A549 (cell line): ENCODE measurements at regions not wholly inside any gene's neighbourhood (a gene's known extent, or its start where the extent isn't known, plus 50 kb on each side); places are given as distances from the start of the nearest gene placed in this dataset.

ENCODE experiments used
- ATAC-seq, 2 experiments: fragments of 200-7000 bp in 1 of 2; fragments of >200 bp in 1 of 2; cut with Nextera tagmentation in 1 of 2; cut with Tn5 transposase in 1 of 2; 3 replicates each; pipeline versions ENCODE4 v1.8.0 to v1.9.1; 2018 to 2020; ENCODE audit warnings: mild to moderate bottlenecking in 1 of 2, moderate library complexity in 1 of 2
- CTCF ChIA-PET: fragments of 300-600 bp; sonication (Branson Sonifier 250); formaldehyde crosslinking; extraction: SDS; loops from one replicate; lab custom pipeline; 2021; ENCODE audit warnings: antibody characterized with exemption, inconsistent platforms; lab: Yijun Ruan, JAX
- POLR2A ChIA-PET: fragments of 350-600 bp; formaldehyde crosslinking; extraction: SDS; loops from one replicate; lab custom pipeline; 2021; ENCODE audit warnings: antibody characterized with exemption, inconsistent platforms; lab: Yijun Ruan, JAX
- DNase-seq, 2 experiments: peaks; one replicate each; pipeline versions ENCODE4 v3.0.0 to v3.0.0-alpha.2; 2011 to 2016; ENCODE audit warnings: low read depth in 1 of 2, low spot score in 1 of 2
- FAIRE-seq: peaks from 2 replicates; lab custom pipeline; 2011; peaks lifted over from hg19 to GRCh38; lab: Jason Lieb, UNC
- H3K27ac ChIP-seq, 2 experiments: fragments of >200 bp; sonication (Bioruptor Twin); formaldehyde crosslinking; 3 replicates each; pipeline ENCODE4 v1.5.1; 2016 to 2017
- H3K4me1 ChIP-seq: fragments of >200 bp; sonication (Bioruptor Twin); formaldehyde crosslinking; 3 replicates; pipeline ENCODE4 v1.6.1; 2016
- H3K4me2 ChIP-seq: fragments of >200 bp; sonication (Bioruptor Twin); formaldehyde crosslinking; 3 replicates; pipeline ENCODE4 v1.6.1; 2016
- H3K4me3 ChIP-seq: fragments of >200 bp; sonication (Bioruptor Twin); formaldehyde crosslinking; 3 replicates; pipeline ENCODE4 v1.5.1; 2016
- H3K9me3 ChIP-seq: fragments of >200 bp; sonication (Bioruptor Twin); formaldehyde crosslinking; 3 replicates; pipeline ENCODE4 v1.6.1; 2016
- CHD2 ChIP-seq: fragments of 150-350 bp; IDR thresholded peaks from 2 replicates; pipeline ENCODE4 v1.6.1; 2014; ENCODE audit warnings: low read length; ENCODE audit not compliant: partially characterized antibody
- CHD4 ChIP-seq: fragments of 200-600 bp; sonication (generic); IDR thresholded peaks from 2 replicates; pipeline ENCODE4 v1.6.1; 2016; ENCODE audit warnings: antibody characterized with exemption, mild to moderate bottlenecking, borderline replicate concordance
- EHMT2 ChIP-seq: fragments of 200-600 bp; sonication (generic); IDR thresholded peaks from 2 replicates; pipeline ENCODE4 v1.6.1; 2016; ENCODE audit warnings: antibody characterized with exemption, low read depth, mild to moderate bottlenecking, moderate library complexity
- EP300 ChIP-seq, 2 experiments: fragments of >200 bp; sonication (Bioruptor Twin); formaldehyde crosslinking; IDR thresholded peaks; 2 replicates in 1 of 2; 3 replicates in 1 of 2; pipeline ENCODE4 v1.6.1; 2016 to 2017
- ESRRA ChIP-seq: fragments of 150-350 bp; IDR thresholded peaks from 2 replicates; pipeline ENCODE4 v1.6.1; 2014; ENCODE audit warnings: mild to moderate bottlenecking, low read length, borderline replicate concordance
- FOSB ChIP-seq: fragments of 250-450 bp; sonication (Bioruptor Pico); IDR thresholded peaks from 2 replicates; pipeline ENCODE4 v1.5.0; 2020; ENCODE audit warnings: mild to moderate bottlenecking, moderate library complexity
- FOSL2 ChIP-seq, 2 experiments: fragments of 450-650 bp in 1 of 2; fragments of >200 bp in 1 of 2; sonication (Bioruptor Twin) in 1 of 2; formaldehyde crosslinking; IDR thresholded peaks; 2 replicates each; pipeline versions ENCODE4 v1.5.0 to v1.6.1; 2016 to 2020; ENCODE audit warnings: mild to moderate bottlenecking in 1 of 2, moderate library complexity in 1 of 2
- GATA3 ChIP-seq: IDR thresholded peaks from 2 replicates; pipeline ENCODE4 v1.6.1; 2012; ENCODE audit warnings: borderline replicate concordance
- HDAC2 ChIP-seq: fragments of 200-600 bp; sonication (generic); IDR thresholded peaks from 2 replicates; pipeline ENCODE4 v1.6.1; 2016
- HEYL ChIP-seq: fragments of 250-450 bp; sonication (Bioruptor Pico); IDR thresholded peaks from 2 replicates; pipeline ENCODE4 v1.8.0; 2021; ENCODE audit warnings: mild to moderate bottlenecking, moderate library complexity
- HOXA7 ChIP-seq: fragments of 250-450 bp; sonication (Bioruptor Pico); IDR thresholded peaks from 2 replicates; pipeline ENCODE4 v1.5.0; 2020; ENCODE audit warnings: mild to moderate bottlenecking, moderate library complexity
- HOXB13 ChIP-seq: fragments of 250-450 bp; sonication (Bioruptor Pico); IDR thresholded peaks from 2 replicates; pipeline ENCODE4 v1.5.0; 2020; ENCODE audit warnings: low read depth, mild to moderate bottlenecking, moderate library complexity
- HOXB5 ChIP-seq: fragments of 250-450 bp; sonication (Bioruptor Pico); IDR thresholded peaks from 2 replicates; pipeline ENCODE4 v1.5.0; 2020; ENCODE audit warnings: mild to moderate bottlenecking, moderate library complexity
- KDM1A ChIP-seq: fragments of 200-600 bp; sonication (generic); IDR thresholded peaks from 2 replicates; pipeline ENCODE4 v1.6.1; 2016; ENCODE audit warnings: low read depth, mild to moderate bottlenecking
- MYC ChIP-seq: IDR thresholded peaks from 2 replicates; pipeline ENCODE4 v1.6.1; 2012; ENCODE audit warnings: mild to moderate bottlenecking, inconsistent platforms, low read length, improper control_type of control experiment, borderline replicate concordance
- NPAS2 ChIP-seq: fragments of 250-450 bp; sonication (Bioruptor Pico); IDR thresholded peaks from 2 replicates; pipeline ENCODE4 v1.8.0; 2022; ENCODE audit warnings: mild to moderate bottlenecking, moderate library complexity, borderline replicate concordance
- NR3C1 ChIP-seq: fragments of >200 bp; sonication (Bioruptor Twin); formaldehyde crosslinking; IDR thresholded peaks from 3 replicates; pipeline ENCODE4 v1.6.1; 2017
- PHF8 ChIP-seq: fragments of 200-600 bp; sonication (generic); IDR thresholded peaks from 2 replicates; pipeline ENCODE4 v1.6.1; 2016; ENCODE audit warnings: low read depth, mild to moderate bottlenecking, antibody characterized with exemption, moderate library complexity, borderline replicate concordance
- POLR2A ChIP-seq: IDR thresholded peaks from 2 replicates; pipeline ENCODE4 v1.6.1; 2012; ENCODE audit warnings: mild to moderate bottlenecking, low read length
- POLR2AphosphoS2 ChIP-seq: conservative IDR thresholded peaks from 2 replicates; pipeline ENCODE4 v1.6.1; 2012; ENCODE audit warnings: low read length, improper control_type of control experiment, inconsistent platforms
- RARB ChIP-seq: fragments of 250-450 bp; sonication (Bioruptor Pico); IDR thresholded peaks from 2 replicates; pipeline ENCODE4 v1.8.0; 2021; ENCODE audit warnings: mild to moderate bottlenecking, moderate library complexity
- SREBF2 ChIP-seq: fragments of 450-650 bp; IDR thresholded peaks from 2 replicates; pipeline ENCODE4 v1.6.1; 2014; ENCODE audit warnings: mild to moderate bottlenecking, moderate library complexity
- TFCP2L1 ChIP-seq: fragments of 250-450 bp; sonication (Bioruptor Pico); IDR thresholded peaks from 2 replicates; pipeline ENCODE4 v1.5.0; 2021; ENCODE audit warnings: mild to moderate bottlenecking
- WGBS: methylation state at CpG from one replicate; pipeline ENCODE4 v1.1.6; 2017; ENCODE audit errors: missing lambda C conversion rate; 5-methylcytosine and 5-hydroxymethylcytosine counted together
- TF ChIP-seq, protein P1 (sequence below): IDR thresholded peaks from 2 replicates; pipeline ENCODE4 v1.6.1; 2012
- TF ChIP-seq, protein P2 (sequence below): fragments of >200 bp; sonication (Bioruptor Twin); formaldehyde crosslinking; IDR thresholded peaks from 3 replicates; pipeline ENCODE4 v1.6.1; 2016
- TF ChIP-seq, protein P3 (sequence below): fragments of 250-450 bp; sonication (Bioruptor Pico); IDR thresholded peaks from 2 replicates; pipeline ENCODE4 v1.5.0; 2020; ENCODE audit warnings: low read depth, mild to moderate bottlenecking, moderate library complexity
- TF ChIP-seq, protein P4 (sequence below): IDR thresholded peaks from 2 replicates; pipeline ENCODE4 v1.6.1; 2012
- TF ChIP-seq, protein P5 (sequence below): fragments of 200-600 bp; sonication (generic); IDR thresholded peaks from 2 replicates; pipeline ENCODE4 v1.6.1; 2016; ENCODE audit warnings: antibody characterized with exemption, mild to moderate bottlenecking, moderate library complexity

DNA sequence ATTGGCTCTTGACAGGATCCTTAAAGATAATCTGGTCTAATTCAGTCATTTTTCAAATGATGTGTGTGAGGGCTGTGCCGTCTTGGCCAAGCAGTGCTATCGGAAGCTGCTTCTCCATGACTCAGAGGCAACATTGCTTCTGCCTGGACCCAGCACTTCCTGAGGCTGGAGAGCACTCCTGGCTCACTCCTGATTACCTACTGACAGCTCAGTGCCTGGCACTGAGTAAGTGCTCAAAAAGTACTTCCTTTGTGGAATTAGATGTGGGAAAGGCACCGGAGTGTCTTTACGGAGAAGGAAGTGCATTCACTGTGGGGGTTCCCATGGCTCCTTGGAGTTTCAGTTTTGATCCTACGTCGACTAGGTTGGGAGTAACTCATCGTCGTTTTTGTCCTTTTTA, 86.9 kb upstream of the UBE3A start:
- no peak overlapping the region for H3K27ac ChIP-seq
- H3K4me1 ChIP-seq: no peaks in the 10 kb centered on the region
- no peak overlapping the region for H3K4me3 ChIP-seq
- WGBS: 23% methylated on average over 8 of the region's 8 CpGs
- H3K9me3 ChIP-seq: peaks cover 2% of the 10 kb centered on the region; the same call in 1 of the 3 replicates
- no peak for FAIRE-seq
- CTCF ChIA-PET: no interaction called here
- no peak overlapping the region for H3K4me2 ChIP-seq
- TF ChIP-seq HDAC2 (no peak), FOSL2 (IDR thresholded peaks at IDR 0.05) (no peak), FOSL2 (CRISPR knock-in tag; IDR thresholded peaks at IDR 0.05) (no peak), ESRRA (no peak), MYC (no peak), TFCP2L1 (CRISPR knock-in tag) (no peak), EP300 (IDR thresholded peaks at IDR 0.05) (no peak), RARB (CRISPR knock-in tag) (no peak), PHF8 (no peak), HEYL (CRISPR knock-in tag) (no peak), EHMT2 (no peak), POLR2AphosphoS2 (no peak)
- TF ChIP-seq, protein P1, sequence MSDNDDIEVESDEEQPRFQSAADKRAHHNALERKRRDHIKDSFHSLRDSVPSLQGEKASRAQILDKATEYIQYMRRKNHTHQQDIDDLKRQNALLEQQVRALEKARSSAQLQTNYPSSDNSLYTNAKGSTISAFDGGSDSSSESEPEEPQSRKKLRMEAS: no peak
- TF ChIP-seq, protein P2, sequence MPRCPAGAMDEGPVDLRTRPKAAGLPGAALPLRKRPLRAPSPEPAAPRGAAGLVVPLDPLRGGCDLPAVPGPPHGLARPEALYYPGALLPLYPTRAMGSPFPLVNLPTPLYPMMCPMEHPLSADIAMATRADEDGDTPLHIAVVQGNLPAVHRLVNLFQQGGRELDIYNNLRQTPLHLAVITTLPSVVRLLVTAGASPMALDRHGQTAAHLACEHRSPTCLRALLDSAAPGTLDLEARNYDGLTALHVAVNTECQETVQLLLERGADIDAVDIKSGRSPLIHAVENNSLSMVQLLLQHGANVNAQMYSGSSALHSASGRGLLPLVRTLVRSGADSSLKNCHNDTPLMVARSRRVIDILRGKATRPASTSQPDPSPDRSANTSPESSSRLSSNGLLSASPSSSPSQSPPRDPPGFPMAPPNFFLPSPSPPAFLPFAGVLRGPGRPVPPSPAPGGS: no peak
- TF ChIP-seq, protein P3, sequence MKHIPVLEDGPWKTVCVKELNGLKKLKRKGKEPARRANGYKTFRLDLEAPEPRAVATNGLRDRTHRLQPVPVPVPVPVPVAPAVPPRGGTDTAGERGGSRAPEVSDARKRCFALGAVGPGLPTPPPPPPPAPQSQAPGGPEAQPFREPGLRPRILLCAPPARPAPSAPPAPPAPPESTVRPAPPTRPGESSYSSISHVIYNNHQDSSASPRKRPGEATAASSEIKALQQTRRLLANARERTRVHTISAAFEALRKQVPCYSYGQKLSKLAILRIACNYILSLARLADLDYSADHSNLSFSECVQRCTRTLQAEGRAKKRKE (CRISPR knock-in tag): no peak
- TF ChIP-seq, all 56 proteins: peak for 0
- DNase-seq (no peak), ATAC-seq (no peak)
- POLR2A ChIA-PET: no interaction called here

DNA sequence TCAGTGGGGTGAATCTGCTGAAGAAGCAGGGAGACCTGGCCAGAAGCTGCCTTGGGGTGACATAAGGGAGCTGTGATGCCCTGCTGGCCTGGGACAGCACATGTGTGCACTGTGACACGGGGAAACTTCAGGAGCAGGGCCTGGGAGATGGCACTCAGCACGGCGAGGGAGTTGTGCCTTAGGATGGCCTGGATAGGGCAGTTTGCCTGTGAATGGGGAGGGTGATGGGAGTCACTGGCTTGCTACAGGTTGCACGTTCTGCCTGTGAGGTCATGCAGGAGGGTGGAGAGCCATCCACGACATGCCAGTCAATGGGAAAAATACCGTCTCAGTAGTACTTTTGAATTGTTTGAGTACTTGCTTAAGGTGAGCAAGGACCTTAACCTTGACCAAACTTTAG, 76.8 kb upstream of the UBE3A start:
- no peak overlapping the region for H3K27ac ChIP-seq
- no peak for TF ChIP-seq EP300 (IDR thresholded peaks at IDR 0.05)
- TF ChIP-seq NR3C1: no peak
- TF ChIP-seq CHD2: no peak
- no peak for TF ChIP-seq NPAS2
- no peak for TF ChIP-seq CHD4
- no peak for TF ChIP-seq GATA3
- TF ChIP-seq HEYL (CRISPR knock-in tag): no peak
- TF ChIP-seq POLR2A: no peak
- no peak for TF ChIP-seq SREBF2
- TF ChIP-seq HOXB13 (CRISPR knock-in tag): no peak
- TF ChIP-seq RARB (CRISPR knock-in tag): no peak
- TF ChIP-seq HOXB5: no peak
- TF ChIP-seq FOSB (CRISPR knock-in tag): no peak
- no peak for TF ChIP-seq KDM1A
- TF ChIP-seq, protein P4, sequence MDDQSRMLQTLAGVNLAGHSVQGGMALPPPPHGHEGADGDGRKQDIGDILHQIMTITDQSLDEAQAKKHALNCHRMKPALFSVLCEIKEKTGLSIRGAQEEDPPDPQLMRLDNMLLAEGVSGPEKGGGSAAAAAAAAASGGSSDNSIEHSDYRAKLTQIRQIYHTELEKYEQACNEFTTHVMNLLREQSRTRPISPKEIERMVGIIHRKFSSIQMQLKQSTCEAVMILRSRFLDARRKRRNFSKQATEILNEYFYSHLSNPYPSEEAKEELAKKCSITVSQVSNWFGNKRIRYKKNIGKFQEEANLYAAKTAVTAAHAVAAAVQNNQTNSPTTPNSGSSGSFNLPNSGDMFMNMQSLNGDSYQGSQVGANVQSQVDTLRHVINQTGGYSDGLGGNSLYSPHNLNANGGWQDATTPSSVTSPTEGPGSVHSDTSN: no peak
- TF ChIP-seq, protein P5, sequence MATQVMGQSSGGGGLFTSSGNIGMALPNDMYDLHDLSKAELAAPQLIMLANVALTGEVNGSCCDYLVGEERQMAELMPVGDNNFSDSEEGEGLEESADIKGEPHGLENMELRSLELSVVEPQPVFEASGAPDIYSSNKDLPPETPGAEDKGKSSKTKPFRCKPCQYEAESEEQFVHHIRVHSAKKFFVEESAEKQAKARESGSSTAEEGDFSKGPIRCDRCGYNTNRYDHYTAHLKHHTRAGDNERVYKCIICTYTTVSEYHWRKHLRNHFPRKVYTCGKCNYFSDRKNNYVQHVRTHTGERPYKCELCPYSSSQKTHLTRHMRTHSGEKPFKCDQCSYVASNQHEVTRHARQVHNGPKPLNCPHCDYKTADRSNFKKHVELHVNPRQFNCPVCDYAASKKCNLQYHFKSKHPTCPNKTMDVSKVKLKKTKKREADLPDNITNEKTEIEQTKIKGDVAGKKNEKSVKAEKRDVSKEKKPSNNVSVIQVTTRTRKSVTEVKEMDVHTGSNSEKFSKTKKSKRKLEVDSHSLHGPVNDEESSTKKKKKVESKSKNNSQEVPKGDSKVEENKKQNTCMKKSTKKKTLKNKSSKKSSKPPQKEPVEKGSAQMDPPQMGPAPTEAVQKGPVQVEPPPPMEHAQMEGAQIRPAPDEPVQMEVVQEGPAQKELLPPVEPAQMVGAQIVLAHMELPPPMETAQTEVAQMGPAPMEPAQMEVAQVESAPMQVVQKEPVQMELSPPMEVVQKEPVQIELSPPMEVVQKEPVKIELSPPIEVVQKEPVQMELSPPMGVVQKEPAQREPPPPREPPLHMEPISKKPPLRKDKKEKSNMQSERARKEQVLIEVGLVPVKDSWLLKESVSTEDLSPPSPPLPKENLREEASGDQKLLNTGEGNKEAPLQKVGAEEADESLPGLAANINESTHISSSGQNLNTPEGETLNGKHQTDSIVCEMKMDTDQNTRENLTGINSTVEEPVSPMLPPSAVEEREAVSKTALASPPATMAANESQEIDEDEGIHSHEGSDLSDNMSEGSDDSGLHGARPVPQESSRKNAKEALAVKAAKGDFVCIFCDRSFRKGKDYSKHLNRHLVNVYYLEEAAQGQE: no peak
- no peak for TF ChIP-seq HOXA7 (CRISPR knock-in tag)
- H3K9me3 ChIP-seq: no peaks in the 10 kb centered on the region
- no peak overlapping the region for H3K4me3 ChIP-seq
- H3K4me1 ChIP-seq: no peaks in the 10 kb centered on the region
- ChIA-PET CTCF (no interaction called here), POLR2A (no interaction called here)
- ATAC-seq: no peak
- no peak overlapping the region for H3K4me2 ChIP-seq
- WGBS: 17% methylated on average over 6 of the region's 6 CpGs
- DNase-seq: no peak
- no peak for FAIRE-seq
